ENCODE measurements at regions not wholly inside any gene's neighbourhood (a gene's known extent, or its start where the extent isn't known, plus 50 kb on each side); places are given as distances from the start of the nearest gene placed in this dataset.

DNA sequence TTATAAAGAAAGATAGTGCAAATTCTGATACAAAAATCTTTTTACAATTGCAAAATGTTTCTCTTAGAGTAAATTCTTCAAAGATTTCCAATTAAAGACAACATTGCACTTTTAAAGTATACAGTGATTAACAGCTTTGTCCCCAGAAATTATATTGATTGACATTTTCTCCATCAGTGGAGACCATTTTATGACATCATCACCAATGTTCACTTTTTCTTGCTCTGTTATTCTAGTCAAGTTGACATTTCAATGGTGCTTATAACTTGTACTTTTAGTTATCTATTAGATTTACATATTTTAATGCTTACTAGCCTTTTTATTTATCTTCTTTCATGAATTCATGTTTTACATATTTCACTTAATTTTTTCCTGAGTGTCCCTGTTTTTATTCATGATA, 524.8 kb downstream of the HAO1 start:
- Histone ChIP-seq H3K56ac (ENCODE audit: extremely low read depth, insufficient read depth, low read length) (no peak overlapping the region), H3K4ac (ENCODE audit: low read depth, low read length) (no peak overlapping the region), H2BK15ac (ENCODE audit: low read depth, low read length) (no peak overlapping the region), H3K18ac (ENCODE audit: low read depth, low read length) (no peak overlapping the region), H4K20me1 (ENCODE audit: insufficient read depth, low read length) (no peaks in the 10 kb centered on the region), H3K27ac (ENCODE audit: insufficient read depth, low read length) (no peak overlapping the region), H2BK20ac (ENCODE audit: low read depth, low read length) (no peak overlapping the region), H4K91ac (ENCODE audit: insufficient read depth, low read depth, low read length) (no peak overlapping the region), H3K4me3 (ENCODE audit: insufficient read depth, low read depth, low read length) (no peak overlapping the region), H3K9me3 (ENCODE audit: control insufficient read depth, insufficient read depth, low read length) (no peaks in the 10 kb centered on the region), H4K8ac (ENCODE audit: low read depth in 2 of 2, low read length in 2 of 2) (no peak overlapping the region), H4K5ac (ENCODE audit: low read depth, low read length) (no peak overlapping the region), H2AFZ (replicated peaks; ENCODE audit: low read length, poor library complexity) (no peak overlapping the region), H2BK5ac (ENCODE audit: low read depth, low read length, poor library complexity, severe bottlenecking) (no peak overlapping the region), H3K23ac (ENCODE audit: low read depth, low read length) (no peak overlapping the region), H3K79me1 (ENCODE audit: low read depth in 1 of 2, low read length in 2 of 2) (no peaks in the 10 kb centered on the region), H3K36me3 (ENCODE audit: control insufficient read depth, insufficient read depth, low read length) (no peaks in the 10 kb centered on the region), H2BK120ac (ENCODE audit: low read depth, low read length) (no peak overlapping the region), H3K4me1 (ENCODE audit: control insufficient read depth, insufficient read depth, low read length) (no peaks in the 10 kb centered on the region), H3K27me3 (ENCODE audit: control insufficient read depth, insufficient read depth, low read length) (no peaks in the 10 kb centered on the region), H3K9ac (ENCODE audit: low read depth, low read length) (no peak overlapping the region), H3K14ac (replicated peaks; ENCODE audit: low read depth, low read length) (no peak overlapping the region), H2AK9ac (replicated peaks; ENCODE audit: low read depth, low read length, poor library complexity) (no peak overlapping the region), H2AK5ac (ENCODE audit: low read depth, low read length) (no peak overlapping the region), H3K9me1 (ENCODE audit: insufficient read depth, low read length) (no peaks in the 10 kb centered on the region), H3K4me2 (ENCODE audit: low read depth, low read length) (no peak overlapping the region)
- intact Hi-C loops (cut with micrococcal nuclease) (no loop called here), in situ Hi-C loops (cut with MboI; ENCODE audit: low sequenced_read_pairs) (no loop called here), dilution Hi-C loops (cut with HindIII; ENCODE audit: low sequenced_read_pairs, unreplicated experiment) (no loop called here)
- TF ChIP-seq NFE2L2 (IDR thresholded peaks at IDR 0.05; ENCODE audit: low read depth, low read length) (no peak), RAD21 (IDR thresholded peaks at IDR 0.05; ENCODE audit: low read length) (no peak), MXI1 (IDR thresholded peaks at IDR 0.05; ENCODE audit: borderline replicate concordance, low read depth, low read length) (no peak), RFX5 (IDR thresholded peaks at IDR 0.05; ENCODE audit: low read depth, low read length) (no peak), CEBPB (IDR thresholded peaks at IDR 0.05; ENCODE audit: low read depth, low read length) (no peak)
- TF ChIP-seq, protein P1, sequence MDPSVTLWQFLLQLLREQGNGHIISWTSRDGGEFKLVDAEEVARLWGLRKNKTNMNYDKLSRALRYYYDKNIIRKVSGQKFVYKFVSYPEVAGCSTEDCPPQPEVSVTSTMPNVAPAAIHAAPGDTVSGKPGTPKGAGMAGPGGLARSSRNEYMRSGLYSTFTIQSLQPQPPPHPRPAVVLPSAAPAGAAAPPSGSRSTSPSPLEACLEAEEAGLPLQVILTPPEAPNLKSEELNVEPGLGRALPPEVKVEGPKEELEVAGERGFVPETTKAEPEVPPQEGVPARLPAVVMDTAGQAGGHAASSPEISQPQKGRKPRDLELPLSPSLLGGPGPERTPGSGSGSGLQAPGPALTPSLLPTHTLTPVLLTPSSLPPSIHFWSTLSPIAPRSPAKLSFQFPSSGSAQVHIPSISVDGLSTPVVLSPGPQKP (IDR thresholded peaks at IDR 0.05; ENCODE audit: borderline replicate concordance, low read depth, low read length): no peak
- DNase-seq (no peak), ATAC-seq (ENCODE audit: low read depth) (no peak)
- ChIA-PET POLR2A (ENCODE audit: unreplicated experiment) (no interaction called here), CTCF (no interaction called here)
- no TSS peak for BruUV-seq (replicated peaks)
